ENCODE measurements at regions not wholly inside any gene's neighbourhood (a gene's known extent, or its start where the extent isn't known, plus 50 kb on each side); places are given as distances from the start of the nearest gene placed in this dataset.

- TF ChIP-seq CTCF (IDR thresholded peaks at IDR 0.05) (no peak), POLR2AphosphoS5 (IDR thresholded peaks at IDR 0.05) (no peak), POLR2A (IDR thresholded peaks at IDR 0.05) (no peak), EP300 (IDR thresholded peaks at IDR 0.05) (no peak)
Observed at GRCh38 chr10:78755877-78756455, 312.8 kb upstream of the ZMIZ1 start.

Measured in suprapubic skin (tissue), 4 donors.